ENCODE measurements at regions not wholly inside any gene's neighbourhood (a gene's known extent, or its start where the extent isn't known, plus 50 kb on each side); places are given as distances from the start of the nearest gene placed in this dataset.

DNA sequence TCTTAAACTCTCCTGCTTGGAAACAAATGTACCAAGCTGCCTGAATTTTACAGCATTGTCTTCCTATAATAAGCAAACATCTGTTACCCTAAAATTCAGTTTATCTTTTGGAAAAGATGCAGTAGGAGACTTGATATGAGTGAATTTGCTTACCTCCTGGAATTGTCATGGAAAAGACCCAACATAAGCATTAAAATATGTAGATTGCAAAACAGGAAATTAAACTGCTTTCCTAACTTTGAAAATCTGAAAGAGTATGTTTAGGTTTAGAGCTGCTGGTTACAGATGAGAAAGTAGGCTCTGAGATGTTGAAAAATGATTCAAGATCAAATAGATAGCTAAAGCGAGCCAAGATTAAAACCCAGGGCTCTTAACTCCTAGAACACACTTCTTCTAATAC lies 316.5 kb downstream of the SOX11 start:
- TF ChIP-seq, protein P1, sequence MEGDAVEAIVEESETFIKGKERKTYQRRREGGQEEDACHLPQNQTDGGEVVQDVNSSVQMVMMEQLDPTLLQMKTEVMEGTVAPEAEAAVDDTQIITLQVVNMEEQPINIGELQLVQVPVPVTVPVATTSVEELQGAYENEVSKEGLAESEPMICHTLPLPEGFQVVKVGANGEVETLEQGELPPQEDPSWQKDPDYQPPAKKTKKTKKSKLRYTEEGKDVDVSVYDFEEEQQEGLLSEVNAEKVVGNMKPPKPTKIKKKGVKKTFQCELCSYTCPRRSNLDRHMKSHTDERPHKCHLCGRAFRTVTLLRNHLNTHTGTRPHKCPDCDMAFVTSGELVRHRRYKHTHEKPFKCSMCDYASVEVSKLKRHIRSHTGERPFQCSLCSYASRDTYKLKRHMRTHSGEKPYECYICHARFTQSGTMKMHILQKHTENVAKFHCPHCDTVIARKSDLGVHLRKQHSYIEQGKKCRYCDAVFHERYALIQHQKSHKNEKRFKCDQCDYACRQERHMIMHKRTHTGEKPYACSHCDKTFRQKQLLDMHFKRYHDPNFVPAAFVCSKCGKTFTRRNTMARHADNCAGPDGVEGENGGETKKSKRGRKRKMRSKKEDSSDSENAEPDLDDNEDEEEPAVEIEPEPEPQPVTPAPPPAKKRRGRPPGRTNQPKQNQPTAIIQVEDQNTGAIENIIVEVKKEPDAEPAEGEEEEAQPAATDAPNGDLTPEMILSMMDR (IDR thresholded peaks at IDR 0.05; ENCODE audit: insufficient read depth, low read length, missing control alignments), result no peak
- CTCF ChIA-PET, result no interaction called here
- POLR2A ChIA-PET, result no interaction called here
- no peak for DNase-seq (ENCODE audit: low read depth, low spot score)
- H3K4me3 ChIP-seq (ENCODE audit: low read depth, low read length), result no peak overlapping the region

DNA sequence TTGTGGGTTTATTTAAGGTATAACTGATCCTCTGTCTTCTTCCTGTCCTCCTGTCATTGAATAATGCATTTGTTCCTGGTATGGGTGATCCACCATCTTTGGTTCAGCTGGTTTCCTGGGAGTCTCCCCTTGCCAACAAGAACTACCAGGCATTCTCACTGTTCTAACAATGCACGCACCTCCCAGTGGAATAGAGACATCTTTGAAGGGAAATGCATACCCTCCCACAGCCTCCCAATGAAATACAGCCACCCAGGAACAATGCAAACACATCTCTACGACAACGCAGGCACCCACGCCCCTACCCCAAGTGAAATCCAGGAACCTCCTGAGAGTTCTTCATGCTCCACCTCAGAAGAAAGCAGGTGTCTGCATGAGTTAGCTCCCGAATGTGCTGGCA lies 318.0 kb downstream of the SOX11 start:
- CTCF ChIA-PET, result no interaction called here

DNA sequence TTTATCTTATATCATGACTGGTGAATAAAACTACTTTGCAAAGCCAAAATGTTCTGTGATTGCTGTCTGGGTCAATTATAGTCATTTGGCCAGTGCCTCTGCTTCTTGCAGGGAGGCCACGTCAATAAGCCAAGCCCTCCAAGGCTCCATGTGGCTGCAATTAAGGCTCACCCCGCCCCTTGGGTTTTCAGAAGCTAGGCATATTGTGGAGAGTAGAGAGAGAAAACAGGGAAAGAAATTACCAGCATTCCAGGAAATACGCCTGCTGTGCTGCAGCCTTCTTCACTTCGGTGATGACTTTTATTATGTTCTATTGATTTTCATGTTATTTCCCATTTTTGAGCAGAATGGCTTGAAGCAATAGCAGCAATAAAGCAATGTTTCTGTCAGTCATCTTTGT lies 319.7 kb downstream of the SOX11 start:
- POLR2A ChIA-PET, result no interaction called here
- CTCF ChIA-PET, result no interaction called here
- no peak for DNase-seq (ENCODE audit: low read depth, low spot score)
- H3K4me3 ChIP-seq (ENCODE audit: low read depth, low read length), result no peak overlapping the region
- TF ChIP-seq, protein P1 (IDR thresholded peaks at IDR 0.05; ENCODE audit: insufficient read depth, low read length, missing control alignments), result no peak

More for the DNA sequence above, 318.0 kb downstream of the SOX11 start:
- H3K4me3 ChIP-seq (ENCODE audit: low read depth, low read length), result no peak overlapping the region
- no peak for DNase-seq (ENCODE audit: low read depth, low spot score)
- POLR2A ChIA-PET, result no interaction called here
- TF ChIP-seq, protein P1 (IDR thresholded peaks at IDR 0.05; ENCODE audit: insufficient read depth, low read length, missing control alignments), result no peak

DNA sequence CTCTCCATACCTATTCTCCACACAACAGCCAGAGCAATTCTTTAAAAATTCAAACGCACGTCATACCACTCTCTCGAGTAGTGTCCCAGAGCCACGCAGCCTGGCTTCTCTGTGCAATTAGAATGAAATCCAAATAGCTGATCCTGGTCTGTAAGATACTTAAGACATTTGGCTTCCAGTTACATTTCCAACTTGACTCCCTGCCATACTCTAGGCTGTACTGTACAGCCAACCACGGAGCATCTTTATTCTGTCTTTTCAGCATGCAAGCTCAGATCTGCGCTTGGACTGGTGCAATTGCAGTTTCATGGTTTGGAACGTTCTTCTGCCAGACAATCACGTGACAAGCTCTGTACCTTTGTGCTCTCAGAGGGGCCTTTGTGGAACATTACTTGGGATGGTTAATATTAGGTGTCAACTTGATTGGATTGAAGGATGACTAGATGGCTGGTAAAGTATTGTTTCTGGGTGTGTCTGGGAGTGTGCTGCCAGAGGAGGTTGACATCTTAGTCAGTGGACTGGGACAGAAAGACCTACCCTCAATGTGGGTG lies 325.6 kb downstream of the SOX11 start:
- ChIA-PET CTCF (no interaction called here), POLR2A (no interaction called here)
- TF ChIP-seq, protein P1 (IDR thresholded peaks at IDR 0.05; ENCODE audit: insufficient read depth, low read length, missing control alignments), result no peak
- no peak for DNase-seq (ENCODE audit: low read depth, low spot score)
- no peak overlapping the region for H3K4me3 ChIP-seq (ENCODE audit: low read depth, low read length)

DNA sequence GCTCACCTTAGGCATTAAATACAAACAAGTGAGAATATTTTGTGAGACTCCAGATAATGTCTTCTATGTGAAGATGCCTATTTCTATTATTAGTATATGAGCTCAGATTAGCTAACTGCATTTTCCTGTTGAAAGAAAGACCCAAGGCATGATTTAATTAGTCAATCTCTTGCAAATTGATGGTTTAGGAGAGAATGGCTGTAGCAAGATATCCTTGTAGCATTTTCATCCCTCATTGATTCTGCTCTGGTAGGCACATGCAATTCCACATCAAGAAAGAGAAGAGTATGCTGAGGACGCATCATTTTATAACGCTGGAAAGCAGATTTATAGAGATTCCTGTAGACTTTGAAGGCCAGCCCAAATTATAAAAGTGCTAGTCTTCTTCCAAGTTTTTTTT lies 332.0 kb downstream of the SOX11 start:
- no peak for DNase-seq (ENCODE audit: low read depth, low spot score)
- POLR2A ChIA-PET, result no interaction called here
- CTCF ChIA-PET, result no interaction called here
- H3K4me3 ChIP-seq (ENCODE audit: low read depth, low read length), result no peak overlapping the region
- TF ChIP-seq, protein P1 (IDR thresholded peaks at IDR 0.05; ENCODE audit: insufficient read depth, low read length, missing control alignments), result no peak

DNA sequence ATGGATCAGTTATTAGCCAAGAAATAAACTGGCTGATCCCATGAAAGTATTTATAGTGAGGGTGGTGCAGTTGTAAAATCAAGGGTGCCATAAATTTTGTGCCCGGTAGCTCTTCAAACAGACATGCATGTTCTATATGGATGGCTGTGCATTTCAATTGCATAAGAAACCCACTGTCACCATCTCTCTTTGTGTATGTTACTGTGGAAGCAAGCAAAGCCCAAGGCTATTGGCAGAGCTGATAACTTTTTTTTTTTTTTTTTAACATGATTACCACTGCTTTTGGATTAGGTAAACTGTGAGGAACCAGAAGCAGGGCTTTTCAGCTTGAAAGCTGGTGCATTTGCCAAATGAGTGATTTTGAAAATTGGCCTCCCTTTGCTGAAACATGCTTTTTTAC lies 332.6 kb downstream of the SOX11 start:
- H3K4me3 ChIP-seq (ENCODE audit: low read depth, low read length), result no peak overlapping the region
- POLR2A ChIA-PET, result no interaction called here
- TF ChIP-seq, protein P1 (IDR thresholded peaks at IDR 0.05; ENCODE audit: insufficient read depth, low read length, missing control alignments), result no peak
- DNase-seq (ENCODE audit: low read depth, low spot score), result no peak
- CTCF ChIA-PET, result no interaction called here
